K562 (cell line): ENCODE measurements at regions not wholly inside any gene's neighbourhood (a gene's known extent, or its start where the extent isn't known, plus 50 kb on each side); places are given as distances from the start of the nearest gene placed in this dataset.

Experiments used
- ATAC-seq: fragments of 200-7000 bp; cut with Tn5 transposase; 3 replicates; pipeline ENCODE4 v1.9.1; 2020; ENCODE audit warnings: moderate library complexity
- BruUV-seq: library from RNA; stranded (reverse); fragments of 400-500 nt; replicated peaks from 2 replicates; lab custom pipeline; 2021; lab: Mats Ljungman, UMichigan
- CTCF ChIA-PET: fragments of 300-600 bp; formaldehyde crosslinking; extraction: SDS; loops from one replicate; lab custom pipeline; 2021; ENCODE audit warnings: low intra/inter-chr PET ratio; lab: Yijun Ruan, JAX
- POLR2A ChIA-PET: fragments of 300-600, 350-650 bp; sonication (Branson Sonifier 250); formaldehyde crosslinking; extraction: SDS; loops from one replicate; lab custom pipeline; 2021; ENCODE audit warnings: antibody characterized with exemption, inconsistent platforms; lab: Yijun Ruan, JAX
- DNase-seq, 4 experiments: peaks; one replicate each; pipeline versions ENCODE4 v3.0.0 to v3.0.0-alpha.2; 2011 to 2018; ENCODE audit warnings: low spot score in 3 of 4, mixed read lengths in 3 of 4; ENCODE audit errors: extremely low read depth in 1 of 4
- FAIRE-seq: peaks from 2 replicates; lab custom pipeline; 2011; peaks lifted over from hg19 to GRCh38; lab: Jason Lieb, UNC
- H2AFZ ChIP-seq: 2 replicates; pipeline ENCODE4 v1.6.0; 2011; ENCODE audit warnings: low read depth, low read length, control low read depth, inconsistent platforms
- H3K27ac ChIP-seq: fragments of 200-600 bp; 3 replicates; pipeline ENCODE4 v1.8.0; 2011; ENCODE audit warnings: low read depth, mild to moderate bottlenecking, control low read depth, inconsistent platforms, low read length, moderate library complexity, mixed read lengths; ENCODE audit errors: extremely low read depth
- H3K27me3 ChIP-seq, 2 experiments: fragments of 300-600 bp in 1 of 2; 2 replicates in 1 of 2; 3 replicates in 1 of 2; pipeline versions ENCODE4 v1.6.0 to v1.8.0; 2011; ENCODE audit warnings: inconsistent platforms in 2 of 2, low read length in 2 of 2, mild to moderate bottlenecking in 1 of 2, mixed read lengths in 1 of 2, moderate library complexity in 1 of 2; ENCODE audit not compliant: control insufficient read depth in 2 of 2, insufficient read depth in 2 of 2
- H3K36me3 ChIP-seq: fragments of 300-600 bp; 3 replicates; pipeline ENCODE4 v1.8.0; 2011; ENCODE audit warnings: mild to moderate bottlenecking, low read length, inconsistent platforms; ENCODE audit not compliant: control insufficient read depth, insufficient read depth
- H3K4me1 ChIP-seq, 2 experiments: fragments of 200-600 bp in 1 of 2; replicated peaks in 1 of 2; 2 replicates in 1 of 2; 3 replicates in 1 of 2; pipeline versions ENCODE4 v1.5.1 to v1.8.0; 2011; ENCODE audit warnings: inconsistent platforms in 2 of 2, low read length in 2 of 2, mild to moderate bottlenecking in 1 of 2, mixed read lengths in 1 of 2, moderate library complexity in 1 of 2; ENCODE audit not compliant: control insufficient read depth in 2 of 2, insufficient read depth in 2 of 2
- H3K4me2 ChIP-seq: 2 replicates; pipeline ENCODE4 v1.6.1; 2011; ENCODE audit warnings: low read length, control low read depth, inconsistent platforms, mixed read lengths; ENCODE audit not compliant: insufficient read depth
- H3K4me3 ChIP-seq: fragments of 200-600 bp; sonication (generic), shearing (Covaris generic); 2 replicates; pipeline ENCODE4 v1.5.1; 2016; ENCODE audit warnings: control low read depth, inconsistent platforms
- H3K79me2 ChIP-seq: fragments of 200-600 bp; 3 replicates; pipeline ENCODE4 v1.8.0; 2011; ENCODE audit warnings: low read length, inconsistent platforms; ENCODE audit not compliant: control insufficient read depth, insufficient read depth
- H3K9ac ChIP-seq, 2 experiments: 2 replicates each; pipeline versions ENCODE4 v1.6.0 to v1.6.1; 2011; ENCODE audit warnings: low read depth in 2 of 2, low read length in 2 of 2, control low read depth in 1 of 2, inconsistent platforms in 1 of 2, mild to moderate bottlenecking in 1 of 2, mixed read lengths in 1 of 2; ENCODE audit not compliant: insufficient read depth in 1 of 2
- H3K9me1 ChIP-seq: one replicate; pipeline ENCODE4 v1.6.0; 2011; ENCODE audit warnings: inconsistent platforms, mild to moderate bottlenecking, low read length, moderate library complexity; ENCODE audit not compliant: control insufficient read depth, insufficient read depth
- H3K9me3 ChIP-seq: replicated peaks from 2 replicates; pipeline ENCODE4 v1.5.1; 2011; ENCODE audit warnings: low read depth, low read length, inconsistent platforms; ENCODE audit not compliant: control insufficient read depth, insufficient read depth
- H4K20me1 ChIP-seq: replicated peaks from 2 replicates; pipeline ENCODE4 v1.6.1; 2011; ENCODE audit warnings: low read length, inconsistent platforms, mixed read lengths; ENCODE audit not compliant: control insufficient read depth, insufficient read depth
- CTBP1 ChIP-seq: fragments of 450-650 bp; IDR thresholded peaks from 2 replicates; pipeline ENCODE4 v1.6.1; 2016; ENCODE audit warnings: borderline replicate concordance
- GTF2F1 ChIP-seq: IDR thresholded peaks from 2 replicates; pipeline ENCODE4 v1.6.1; 2011; ENCODE audit warnings: low read depth, low read length, improper control_type of control experiment
- NCOA4 ChIP-seq: fragments of 450-650 bp; IDR thresholded peaks from 2 replicates; pipeline ENCODE4 v1.6.1; 2018; ENCODE audit warnings: mild to moderate bottlenecking; ENCODE audit not compliant: partially characterized antibody
- NCOR1 ChIP-seq: fragments of 450-650 bp; IDR thresholded peaks from 2 replicates; pipeline ENCODE4 v1.6.1; 2016; ENCODE audit warnings: mild to moderate bottlenecking, moderate library complexity
- PHB ChIP-seq: fragments of 250-450 bp; sonication (Bioruptor Pico); IDR thresholded peaks from 2 replicates; pipeline ENCODE4 v1.5.0; 2021
- ZNF507 ChIP-seq: conservative IDR thresholded peaks from 2 replicates; pipeline ENCODE4 v1.6.1; 2017; ENCODE audit warnings: missing genetic modification characterization, missing compliant biosample characterization
- ZNF586 ChIP-seq: fragments of 450-650 bp; formaldehyde crosslinking; conservative IDR thresholded peaks from 2 replicates; pipeline ENCODE4 v1.4.0; 2020; ENCODE audit warnings: mild to moderate bottlenecking, moderate library complexity
- WGBS: fragments of 100-300 bp; shearing (Covaris generic); methylation state at CpG from one replicate; pipeline ENCODE4 v1.1.6; 2016; ENCODE audit warnings: low coverage, mixed read lengths; ENCODE audit not compliant: insufficient coverage; ENCODE audit errors: missing lambda C conversion rate; 5-methylcytosine and 5-hydroxymethylcytosine counted together
- in situ Hi-C: fragments of 300-500 bp; cut with MboI; formaldehyde crosslinking; loops from 4 replicates; pipeline ENCODE4 v1.15.0; 2018; ENCODE audit warnings: inconsistent platforms, mixed read lengths
- intact Hi-C: fragments of 100-400 bp; cut with micrococcal nuclease; formaldehyde crosslinking; loops from 2 replicates; pipeline ENCODE4 v1.14.2; 2022
- TF ChIP-seq, protein P1 (sequence below): sonication (generic); IDR thresholded peaks from 2 replicates; pipeline ENCODE4 v1.6.1; 2016
- TF ChIP-seq, protein P2 (sequence below): fragments of 450-650 bp; IDR thresholded peaks from 2 replicates; pipeline ENCODE4 v1.6.1; 2014; ENCODE audit warnings: low read depth, mild to moderate bottlenecking, moderate library complexity, borderline replicate concordance

DNA sequence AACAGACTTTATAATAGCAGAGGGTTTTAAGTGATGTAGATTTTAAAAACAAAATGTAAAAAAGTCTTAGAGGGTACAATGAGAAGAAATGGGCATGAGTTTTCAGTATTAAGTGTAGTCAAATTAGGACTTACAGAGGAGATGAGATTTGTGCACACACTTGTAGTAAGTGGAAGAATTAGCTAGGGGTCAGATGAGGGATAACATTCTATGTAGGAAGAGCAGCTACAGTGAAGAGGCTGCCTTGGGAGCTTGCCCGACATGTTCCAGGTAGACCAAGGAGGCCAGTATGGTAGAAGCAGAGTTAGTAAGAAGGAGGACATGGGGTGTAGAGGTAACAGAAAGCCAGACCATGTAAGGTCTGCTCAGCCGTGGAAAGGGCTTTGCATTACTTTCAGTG, 189.2 kb upstream of the DSEL start:
- no peak overlapping the region for H3K4me2 ChIP-seq
- POLR2A ChIA-PET, result no interaction called here
- H4K20me1 ChIP-seq, result no peaks in the 10 kb centered on the region
- TF ChIP-seq CTBP1, result no peak
- TF ChIP-seq, protein P1, sequence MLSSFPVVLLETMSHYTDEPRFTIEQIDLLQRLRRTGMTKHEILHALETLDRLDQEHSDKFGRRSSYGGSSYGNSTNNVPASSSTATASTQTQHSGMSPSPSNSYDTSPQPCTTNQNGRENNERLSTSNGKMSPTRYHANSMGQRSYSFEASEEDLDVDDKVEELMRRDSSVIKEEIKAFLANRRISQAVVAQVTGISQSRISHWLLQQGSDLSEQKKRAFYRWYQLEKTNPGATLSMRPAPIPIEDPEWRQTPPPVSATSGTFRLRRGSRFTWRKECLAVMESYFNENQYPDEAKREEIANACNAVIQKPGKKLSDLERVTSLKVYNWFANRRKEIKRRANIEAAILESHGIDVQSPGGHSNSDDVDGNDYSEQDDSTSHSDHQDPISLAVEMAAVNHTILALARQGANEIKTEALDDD, result no peak
- TF ChIP-seq, all 486 proteins: peak for 0
- CTCF ChIA-PET, result no interaction called here
- no peaks in the 10 kb centered on the region for H3K79me2 ChIP-seq
- in situ Hi-C loops (no loop called here), intact Hi-C loops (no loop called here)
- H3K27ac ChIP-seq, result no peak overlapping the region
- ATAC-seq (no peak), DNase-seq (no peak), FAIRE-seq (no peak)
- H3K9ac ChIP-seq, result no peak overlapping the region
- WGBS, result 0% methylated on average over 1 of the region's 2 CpGs
- no peaks in the 10 kb centered on the region for H3K36me3 ChIP-seq
- no peaks in the 10 kb centered on the region for H3K4me1 ChIP-seq
- no peak overlapping the region for H3K4me3 ChIP-seq
- BruUV-seq, result no TSS peak
- no peaks in the 10 kb centered on the region for H3K27me3 ChIP-seq
- H3K9me3 ChIP-seq, result no peaks in the 10 kb centered on the region
- no peaks in the 10 kb centered on the region for H3K9me1 ChIP-seq
- H2AFZ ChIP-seq, result no peak overlapping the region

DNA sequence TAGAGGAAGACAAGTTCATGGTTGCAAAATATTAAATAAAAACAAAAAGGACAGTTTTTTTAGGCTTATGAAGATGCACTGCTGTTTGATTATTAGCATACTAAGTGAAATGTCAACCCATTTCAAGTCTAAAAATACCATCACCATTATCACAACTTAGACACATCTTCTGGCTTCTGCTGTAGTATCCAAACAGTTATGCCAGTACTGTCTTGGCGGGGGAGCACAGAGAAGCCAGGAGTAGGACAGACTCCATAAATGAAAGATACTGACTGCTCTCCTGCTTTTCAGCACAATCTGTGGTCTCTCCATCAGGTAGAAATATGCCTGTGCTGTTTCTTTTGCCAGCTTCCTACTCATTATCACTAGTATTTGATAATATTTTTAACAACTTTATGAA, 179.2 kb upstream of the DSEL start:
- no peaks in the 10 kb centered on the region for H3K9me1 ChIP-seq
- H3K4me2 ChIP-seq, result no peak overlapping the region
- H3K79me2 ChIP-seq, result no peaks in the 10 kb centered on the region
- H3K36me3 ChIP-seq, result no peaks in the 10 kb centered on the region
- H4K20me1 ChIP-seq, result no peaks in the 10 kb centered on the region
- DNase-seq (no peak), FAIRE-seq (no peak), ATAC-seq (no peak)
- no peak overlapping the region for H3K4me3 ChIP-seq
- 0% methylated on average over 1 of the region's 1 CpG for WGBS
- H3K9ac ChIP-seq, result no peak overlapping the region
- in situ Hi-C loops, result no loop called here
- no peak overlapping the region for H3K27ac ChIP-seq
- no TSS peak for BruUV-seq
- H3K27me3 ChIP-seq, result no peaks in the 10 kb centered on the region
- intact Hi-C loops, result no loop called here
- no peaks in the 10 kb centered on the region for H3K4me1 ChIP-seq
- H2AFZ ChIP-seq, result no peak overlapping the region
- POLR2A ChIA-PET, result no interaction called here
- CTCF ChIA-PET, result no interaction called here
- H3K9me3 ChIP-seq, result no peaks in the 10 kb centered on the region
- no peak for TF ChIP-seq NCOR1
- TF ChIP-seq, protein P2, sequence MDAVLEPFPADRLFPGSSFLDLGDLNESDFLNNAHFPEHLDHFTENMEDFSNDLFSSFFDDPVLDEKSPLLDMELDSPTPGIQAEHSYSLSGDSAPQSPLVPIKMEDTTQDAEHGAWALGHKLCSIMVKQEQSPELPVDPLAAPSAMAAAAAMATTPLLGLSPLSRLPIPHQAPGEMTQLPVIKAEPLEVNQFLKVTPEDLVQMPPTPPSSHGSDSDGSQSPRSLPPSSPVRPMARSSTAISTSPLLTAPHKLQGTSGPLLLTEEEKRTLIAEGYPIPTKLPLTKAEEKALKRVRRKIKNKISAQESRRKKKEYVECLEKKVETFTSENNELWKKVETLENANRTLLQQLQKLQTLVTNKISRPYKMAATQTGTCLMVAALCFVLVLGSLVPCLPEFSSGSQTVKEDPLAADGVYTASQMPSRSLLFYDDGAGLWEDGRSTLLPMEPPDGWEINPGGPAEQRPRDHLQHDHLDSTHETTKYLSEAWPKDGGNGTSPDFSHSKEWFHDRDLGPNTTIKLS, result no peak
- TF ChIP-seq PHB (CRISPR knock-in tag), result no peak
- no peak for TF ChIP-seq ZNF507 (tag)
- no peak for TF ChIP-seq NCOA4
- no peak for TF ChIP-seq GTF2F1
- no peak for TF ChIP-seq ZNF586 (CRISPR knock-in tag)
